ENCODE measurements at regions not wholly inside any gene's neighbourhood (a gene's known extent, or its start where the extent isn't known, plus 50 kb on each side); places are given as distances from the start of the nearest gene placed in this dataset.

DNA sequence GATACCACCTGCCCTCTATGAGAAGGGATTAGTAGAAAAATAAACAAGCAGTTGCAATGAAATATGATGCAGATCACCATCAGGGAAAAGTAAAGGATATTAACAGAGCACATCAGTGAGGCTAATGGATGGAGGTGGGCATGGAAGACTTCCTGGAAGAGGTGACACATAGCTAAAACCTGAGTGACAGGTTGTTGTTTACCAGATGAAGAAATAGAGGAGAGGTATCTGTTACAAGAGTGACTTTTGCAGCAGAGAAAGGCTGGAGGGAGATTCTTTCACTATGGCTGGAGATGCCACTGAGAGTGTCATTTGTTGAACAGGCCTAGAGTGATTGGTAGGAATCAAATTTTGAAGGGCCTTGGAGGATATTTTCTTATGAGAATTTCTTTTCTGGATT is 646.2 kb downstream of the GATA3 start:
- no peak for DNase-seq (ENCODE audit: low read depth)

DNA sequence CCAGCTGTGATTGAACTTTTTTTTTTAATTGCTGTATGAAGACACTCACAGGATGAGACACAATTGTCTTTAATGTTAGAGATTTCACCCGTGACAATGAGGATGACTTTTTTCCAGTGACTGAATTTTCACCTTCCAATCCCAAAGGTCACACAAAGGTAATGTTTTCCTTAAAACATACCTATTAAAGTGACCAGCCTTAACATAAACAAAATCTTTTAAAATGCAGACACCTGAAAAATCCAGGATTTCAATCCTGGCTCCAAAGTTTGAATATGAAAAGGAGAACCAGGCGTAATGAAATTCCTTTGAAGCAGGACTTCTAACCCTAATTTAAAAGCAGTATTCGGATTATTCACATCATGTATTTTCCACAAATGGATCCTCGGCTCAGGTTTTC is 647.7 kb downstream of the GATA3 start:
- DNase-seq (ENCODE audit: low read depth), result no peak

DNA sequence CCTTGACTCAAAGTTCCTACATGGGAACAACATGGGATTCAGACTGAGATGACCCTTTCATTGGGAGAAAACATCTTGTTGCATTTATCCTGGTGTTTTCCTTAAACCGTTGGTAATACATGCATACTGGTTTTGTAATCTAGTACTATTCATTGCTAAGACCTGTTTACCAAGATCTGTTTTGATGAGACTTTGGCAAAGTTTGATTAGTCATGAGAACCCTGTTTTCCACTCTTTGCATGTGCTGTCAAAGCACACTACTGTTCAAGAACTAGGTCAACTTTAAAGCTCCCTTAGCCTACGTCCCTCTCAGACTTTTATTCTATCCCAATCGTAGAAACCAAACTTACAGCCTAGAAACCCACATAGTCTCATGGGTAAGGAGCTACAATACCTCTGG is 650.9 kb downstream of the GATA3 start:
- no peak for DNase-seq (ENCODE audit: low read depth)

DNA sequence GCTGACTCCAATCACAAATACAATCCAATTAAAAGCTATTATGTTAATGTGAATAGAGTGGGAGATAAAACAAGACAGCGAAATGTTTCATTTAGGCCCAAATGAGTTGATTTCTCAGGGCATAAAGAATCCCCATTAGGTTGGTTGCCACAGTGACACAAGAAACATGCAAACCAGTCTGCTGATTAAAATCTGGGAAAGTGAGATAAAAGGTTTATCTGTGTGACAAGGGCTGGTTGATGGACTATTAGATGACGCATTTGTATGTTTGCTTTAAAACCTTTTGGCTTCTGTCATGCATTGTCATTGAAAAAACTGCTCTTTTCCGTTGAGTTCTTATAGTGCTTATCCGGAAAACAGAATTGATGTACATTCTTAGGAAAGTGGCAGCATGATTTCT is 658.2 kb downstream of the GATA3 start:
- DNase-seq (ENCODE audit: low read depth), result no peak

DNA sequence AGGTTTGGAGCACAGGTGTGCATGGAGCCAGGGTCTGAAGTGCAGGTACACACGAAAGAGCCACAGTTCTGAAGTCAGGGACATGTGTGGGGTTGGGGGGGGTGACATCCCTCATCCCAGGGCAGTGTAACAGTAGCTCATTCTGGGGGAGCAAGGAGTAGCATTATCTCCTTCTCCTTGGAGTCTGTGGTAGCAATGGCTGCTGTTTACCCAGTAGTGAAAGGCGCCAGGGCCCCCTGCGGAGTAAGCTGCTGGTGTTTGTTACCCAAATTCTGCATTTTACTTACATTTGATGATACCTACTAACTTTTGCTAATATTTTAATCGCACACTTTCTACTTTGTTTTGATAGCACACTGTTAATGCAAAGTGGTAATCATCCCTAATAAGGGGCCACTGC is 665.5 kb downstream of the GATA3 start:
- no peak for DNase-seq (ENCODE audit: low read depth)

DNA sequence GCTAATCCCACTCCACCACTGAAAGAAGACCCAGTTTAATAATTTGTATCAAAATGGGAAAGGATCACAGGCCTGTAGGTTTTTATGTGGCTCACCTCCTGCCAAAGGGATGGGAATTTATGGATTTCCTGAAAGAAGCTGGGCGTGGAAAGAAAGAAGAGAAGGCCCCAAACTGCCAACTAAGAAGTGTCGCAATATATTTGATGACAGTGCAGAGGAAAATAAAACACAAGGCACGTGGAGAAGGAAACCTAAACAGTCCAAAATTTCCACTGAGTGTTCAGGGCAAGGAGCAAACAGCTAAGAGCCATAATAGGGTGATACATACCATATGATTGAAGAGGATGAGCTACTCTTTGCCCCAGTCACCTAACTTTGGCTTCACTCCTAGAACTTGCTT is 667.2 kb downstream of the GATA3 start:
- no peak for DNase-seq (ENCODE audit: low read depth)

DNA sequence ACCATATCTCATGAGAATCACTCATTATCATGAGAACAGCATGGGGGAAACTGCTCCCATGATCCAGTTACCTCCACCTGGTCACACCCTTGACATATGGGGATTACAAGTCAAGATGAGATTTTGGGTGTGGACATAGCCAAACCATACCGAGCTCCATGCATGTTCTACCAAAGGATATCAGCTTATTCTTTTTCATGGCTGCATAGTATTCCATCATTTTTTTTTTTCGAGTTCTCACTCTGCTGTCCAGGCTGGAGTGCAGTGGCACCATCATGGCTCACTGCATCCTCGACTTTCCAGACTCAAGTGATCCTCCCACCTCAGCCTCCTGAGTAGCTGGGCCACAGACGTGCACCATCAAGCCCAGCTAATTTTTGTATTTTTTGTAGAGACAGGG is 668.3 kb downstream of the GATA3 start:
- DNase-seq (ENCODE audit: low read depth), result no peak

DNA sequence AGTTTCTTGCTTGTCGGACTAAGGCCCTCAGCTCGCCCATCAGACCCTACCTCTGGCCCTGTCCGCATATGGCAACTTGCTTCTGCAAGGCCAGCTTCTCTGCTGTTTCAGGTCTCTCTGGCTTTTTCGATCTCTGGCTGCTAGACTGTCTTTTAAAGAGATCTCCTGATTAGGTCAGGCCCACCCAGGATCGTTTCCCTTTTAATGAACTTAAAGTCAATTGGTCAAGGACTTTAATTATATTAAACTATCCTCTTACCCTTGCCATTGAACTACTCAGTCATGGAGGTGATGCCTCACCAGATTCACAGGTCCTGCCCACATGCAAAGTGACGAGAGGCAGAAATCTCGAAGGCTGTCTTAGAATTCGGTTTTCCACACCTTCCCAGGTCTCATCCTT is 670.9 kb downstream of the GATA3 start:
- DNase-seq (ENCODE audit: low read depth), result no peak

DNA sequence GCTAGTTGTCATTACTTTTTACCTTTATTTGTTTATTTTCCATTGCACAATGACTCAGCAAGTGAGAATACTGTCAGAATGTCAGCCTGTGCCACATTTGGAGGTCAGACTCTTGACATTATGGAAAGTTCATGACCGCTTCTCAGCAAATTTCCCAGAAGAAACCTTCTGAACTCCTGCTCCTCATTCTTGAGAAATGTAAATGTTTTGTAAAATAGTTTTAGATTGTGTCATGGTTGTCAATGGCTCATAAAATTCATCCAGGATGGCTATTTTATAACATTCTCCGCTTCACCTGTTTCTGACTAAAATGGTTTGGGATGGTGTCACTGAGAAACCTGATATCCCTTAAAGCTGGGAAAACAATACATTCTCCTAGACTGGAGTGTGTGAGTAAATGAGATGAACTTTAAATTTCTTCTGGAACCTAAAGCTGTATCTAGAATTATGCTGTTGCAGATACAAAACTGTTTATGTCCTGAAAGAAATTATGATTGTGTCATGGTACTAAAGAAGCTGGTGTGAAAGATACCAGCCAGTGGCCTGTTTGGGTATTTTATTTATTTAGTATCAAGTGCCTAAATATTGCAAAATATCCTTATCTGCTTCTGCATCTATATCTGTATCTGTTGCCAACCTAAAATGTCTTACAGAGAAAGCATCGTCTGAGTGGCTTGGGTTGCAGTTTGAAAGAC is 671.7 kb downstream of the GATA3 start:
- no peak for DNase-seq (ENCODE audit: low read depth)

DNA sequence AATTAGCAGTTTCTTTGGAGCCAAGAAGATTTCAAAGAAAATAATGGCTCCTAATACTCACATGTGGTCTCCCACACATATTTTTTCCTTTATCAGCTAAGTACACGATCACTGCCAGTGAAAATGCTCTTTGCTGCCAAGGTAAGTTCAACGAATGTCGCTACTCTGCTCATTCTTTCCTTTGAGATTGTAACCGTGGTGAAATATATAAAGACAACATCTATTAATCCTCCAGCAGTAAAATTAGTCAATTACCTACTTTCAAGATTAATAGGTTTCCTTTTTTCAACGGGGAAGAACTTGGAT is 672.2 kb downstream of the GATA3 start:
- no peak for DNase-seq (ENCODE audit: low read depth)

DNA sequence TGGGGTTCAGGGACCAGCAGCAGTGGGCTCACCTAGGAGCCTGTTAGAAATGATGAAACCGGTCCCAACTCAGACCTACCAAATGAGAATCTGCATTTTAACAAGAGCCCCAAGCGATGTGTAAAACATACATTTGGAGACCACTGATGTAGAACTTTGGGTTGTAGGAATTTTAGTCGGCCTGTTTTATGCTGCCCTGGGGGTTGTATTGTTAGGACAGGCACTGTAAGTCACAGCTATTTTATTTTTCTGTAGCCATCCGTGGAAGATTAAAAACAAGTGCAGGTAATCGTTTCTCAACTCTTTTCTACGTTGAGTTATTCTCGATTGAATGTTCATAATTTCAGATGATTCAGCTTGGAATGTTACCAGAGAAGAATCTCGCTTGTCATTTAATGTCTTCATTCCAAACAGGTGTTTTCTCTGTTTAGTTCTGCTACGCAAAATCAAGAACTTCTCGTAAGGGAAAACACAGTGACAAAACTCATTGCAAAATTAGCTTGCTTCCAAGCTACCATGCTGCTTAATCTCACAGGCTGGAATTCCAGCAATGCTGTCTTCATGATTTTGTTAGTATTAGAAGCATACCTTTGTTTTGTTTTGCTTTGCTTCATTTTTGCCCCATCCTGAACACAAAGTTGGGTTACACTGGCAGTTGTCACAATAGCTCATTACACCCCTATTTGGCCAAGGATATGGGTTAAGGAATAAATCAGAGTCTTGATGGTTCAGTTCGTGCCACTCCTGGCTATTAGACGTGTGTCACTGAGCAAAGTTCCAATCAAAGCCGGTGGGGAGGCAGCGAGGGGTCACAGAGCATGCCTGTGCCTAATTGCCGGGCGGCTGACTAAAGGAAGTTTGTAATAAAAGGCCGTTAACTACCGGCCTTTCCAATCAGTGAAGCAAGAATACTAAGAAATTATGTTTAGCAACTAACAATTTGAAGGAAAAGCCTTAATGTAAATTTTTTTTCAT is 676.9 kb downstream of the GATA3 start:
- no peak for DNase-seq (ENCODE audit: low read depth)

DNA sequence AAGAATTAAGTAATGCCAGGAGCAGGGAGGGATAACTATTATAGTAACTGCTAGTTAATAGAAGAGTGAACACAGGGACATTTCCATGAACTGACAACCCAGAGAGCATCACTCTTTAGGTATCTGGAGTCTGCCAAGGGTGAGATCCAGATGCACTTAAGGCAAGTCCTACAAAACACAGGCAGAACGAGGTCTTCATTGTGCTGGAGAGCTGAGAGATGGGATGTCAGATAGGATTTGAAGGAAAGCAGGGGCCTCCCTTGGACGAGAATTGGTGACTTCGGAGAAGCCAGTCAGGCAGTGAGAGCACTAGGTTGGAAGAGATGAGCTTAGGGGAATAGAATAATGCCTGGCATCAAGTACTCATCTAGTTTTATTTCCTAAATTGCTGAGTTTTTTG is 684.5 kb downstream of the GATA3 start:
- no peak for DNase-seq (ENCODE audit: low read depth)

DNA sequence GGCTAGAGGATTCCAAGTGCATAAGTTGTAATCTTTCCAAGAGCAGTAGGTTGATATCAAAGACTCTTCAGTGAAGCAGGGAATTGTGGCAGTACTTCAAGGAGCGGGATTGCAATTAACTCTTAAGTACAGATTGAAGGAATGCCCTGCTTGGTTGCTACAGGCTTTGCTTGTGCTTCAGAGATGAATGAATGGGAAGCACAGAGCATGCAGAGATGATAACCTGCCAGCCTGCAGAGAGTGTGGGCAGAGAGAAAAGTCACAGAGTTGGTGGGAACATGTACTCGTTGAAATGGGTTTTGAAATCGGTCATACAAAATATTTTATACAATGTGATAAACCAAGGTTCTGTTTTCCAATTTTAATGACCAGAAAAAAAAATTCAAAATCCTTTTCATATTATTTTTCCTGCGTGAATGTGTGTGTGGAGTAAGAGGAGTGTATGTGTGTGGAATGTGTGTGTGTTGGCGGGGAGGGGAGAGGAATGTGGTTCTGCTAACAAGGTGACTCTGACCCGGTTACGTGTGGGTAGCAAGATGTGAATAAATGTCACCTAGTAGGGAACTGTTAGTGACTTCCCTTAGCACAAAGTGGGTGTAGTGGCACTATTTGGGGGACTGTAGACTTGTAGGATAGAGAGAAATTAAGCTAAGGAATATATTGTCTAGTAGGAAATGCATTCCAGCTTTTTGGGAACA is 697.8 kb downstream of the GATA3 start:
- no peak for DNase-seq (ENCODE audit: low read depth)

DNA sequence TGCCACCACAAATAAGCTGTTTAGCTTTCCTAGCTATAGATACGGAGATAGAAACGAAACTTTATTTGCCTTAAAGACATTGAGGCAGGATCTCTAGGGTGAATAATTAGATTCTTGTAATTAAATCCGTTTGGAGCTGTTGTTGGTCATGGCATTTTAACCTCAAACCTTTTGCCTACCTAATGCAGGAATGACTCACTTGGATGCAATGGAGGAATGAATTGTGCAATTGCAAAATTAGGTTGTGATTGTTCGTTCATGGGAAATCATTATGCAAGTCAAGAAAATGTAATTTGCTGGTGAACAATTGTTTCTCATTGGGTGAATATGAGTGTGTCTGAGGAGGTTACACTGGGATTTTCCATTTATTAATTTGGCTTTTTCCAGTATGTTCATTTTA is 703.5 kb downstream of the GATA3 start:
- DNase-seq (ENCODE audit: low read depth), result no peak

DNA sequence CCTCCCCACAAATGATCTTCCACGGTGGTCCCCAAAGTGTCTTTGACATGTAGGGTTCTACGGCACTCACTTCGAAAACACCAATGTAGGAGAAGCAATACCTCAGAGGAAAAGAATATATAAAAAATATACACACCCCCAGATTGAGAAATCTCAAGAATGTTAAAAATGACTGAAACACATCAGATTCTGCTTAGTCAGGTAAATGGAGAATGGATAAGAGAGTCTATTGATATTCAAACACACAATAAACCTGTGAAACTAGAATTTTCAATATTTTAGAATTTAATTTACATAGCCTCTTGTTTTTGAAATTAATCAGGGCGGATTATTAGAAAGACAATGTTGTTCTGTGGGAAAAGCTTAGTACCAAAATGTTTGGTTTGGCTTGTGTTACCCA is 712.4 kb downstream of the GATA3 start:
- DNase-seq (ENCODE audit: low read depth), result no peak

DNA sequence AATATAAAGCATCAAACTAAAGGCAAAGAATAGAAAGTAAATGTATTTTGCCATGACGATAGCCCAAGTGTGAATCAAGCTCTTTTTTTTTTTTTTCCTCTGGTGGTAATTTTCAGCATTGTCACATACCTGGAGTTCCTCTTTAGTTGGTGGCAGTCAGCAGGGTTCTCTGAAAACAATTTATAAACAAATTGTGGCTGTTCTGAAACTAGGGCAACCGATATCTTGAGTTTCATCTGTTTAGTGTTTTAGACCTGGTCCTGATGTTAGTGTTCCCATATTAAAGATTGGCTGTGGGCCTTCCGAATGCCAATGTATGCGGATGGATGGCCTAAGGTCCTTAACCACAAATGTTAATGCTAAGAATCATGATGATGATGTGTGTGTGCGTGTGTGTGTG is 713.1 kb downstream of the GATA3 start:
- DNase-seq (ENCODE audit: low read depth), result no peak

DNA sequence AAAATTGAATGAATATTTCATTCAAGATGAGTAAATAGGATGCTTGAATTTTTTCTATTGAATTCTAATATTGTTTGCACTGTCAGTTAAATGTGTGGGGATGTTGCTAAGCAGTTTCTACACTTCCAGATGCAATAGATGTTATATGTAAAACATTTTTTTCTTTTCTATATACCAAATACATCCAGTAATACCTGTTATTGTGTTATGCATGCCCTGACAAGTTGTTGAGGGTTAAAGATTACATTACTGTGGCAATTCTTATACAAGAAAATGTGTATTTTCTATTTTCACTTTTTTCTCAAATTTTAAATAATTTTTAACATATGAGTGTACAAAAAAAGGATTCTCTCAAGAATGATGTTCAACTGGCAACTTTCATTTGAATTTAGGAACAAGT is 713.9 kb downstream of the GATA3 start:
- DNase-seq (ENCODE audit: low read depth), result no peak

DNA sequence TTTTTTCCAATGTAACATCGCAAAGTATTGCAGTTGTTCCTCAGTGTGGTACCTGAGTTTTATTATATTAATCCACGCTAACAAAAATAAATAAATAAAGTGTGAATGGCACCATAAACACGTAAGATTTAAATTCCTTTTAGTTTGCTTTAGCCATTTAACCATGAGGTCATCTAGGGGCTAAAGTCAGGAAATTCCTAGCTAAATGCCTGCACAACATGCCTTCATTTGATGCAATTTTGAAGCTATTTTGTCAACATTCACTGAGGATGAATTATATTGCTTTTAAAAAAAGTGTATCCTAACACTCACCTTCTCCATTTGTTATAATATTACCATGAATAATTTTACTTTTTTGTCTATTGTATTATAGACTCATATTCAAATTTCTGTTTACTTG is 714.4 kb downstream of the GATA3 start:
- no peak for DNase-seq (ENCODE audit: low read depth)

DNA sequence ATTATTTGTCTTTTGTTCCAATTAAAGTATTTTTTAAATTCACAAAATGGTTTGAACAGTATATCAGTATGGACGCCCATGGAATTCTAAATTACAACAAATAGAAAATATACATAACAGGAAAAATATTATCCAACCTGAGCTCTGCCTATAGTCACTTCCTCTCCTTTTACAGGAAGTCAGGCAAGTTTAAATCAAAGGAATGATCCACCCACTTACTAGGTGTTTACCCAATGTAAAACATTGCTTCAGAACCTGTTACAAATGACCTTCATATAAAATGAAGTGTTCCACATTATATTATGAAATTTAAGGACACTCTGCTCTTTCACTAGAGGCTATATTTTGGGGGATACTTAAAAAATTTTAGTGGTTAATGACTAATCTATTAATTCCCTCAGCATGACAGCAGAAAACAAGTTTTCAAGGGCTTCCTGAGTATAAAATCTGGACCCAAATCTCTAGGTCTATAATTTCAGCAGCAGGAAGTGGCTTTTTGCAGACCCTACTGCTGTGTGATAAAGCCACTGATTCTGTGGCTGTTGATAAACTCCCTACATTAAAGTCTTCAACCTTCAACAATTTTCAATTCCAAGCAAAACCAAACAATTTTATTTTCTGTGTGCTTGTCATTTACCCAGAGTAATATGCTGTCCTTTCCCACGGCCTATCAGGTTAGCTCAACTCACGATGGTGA is 722.6 kb downstream of the GATA3 start:
- DNase-seq (ENCODE audit: low read depth), result no peak

DNA sequence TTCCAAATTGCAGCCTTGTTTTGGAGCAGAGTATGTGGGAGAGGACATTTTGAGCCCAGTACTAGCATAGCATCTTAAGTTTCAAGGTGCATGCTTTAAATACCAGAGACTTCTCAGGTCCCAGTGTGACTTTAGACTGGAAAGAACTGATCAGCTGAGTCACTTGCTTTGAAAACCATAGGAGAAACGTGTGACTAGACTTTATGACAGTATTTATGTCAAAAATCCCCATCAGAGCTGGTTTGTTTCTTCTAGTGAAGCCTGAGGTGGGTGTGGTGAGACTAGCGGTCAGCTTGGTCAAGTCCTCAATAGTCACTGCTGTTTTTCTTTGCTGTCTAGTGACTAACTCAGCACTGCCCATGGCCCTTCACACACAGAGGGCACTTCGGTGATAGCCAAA is 724.2 kb downstream of the GATA3 start:
- DNase-seq (ENCODE audit: low read depth), result no peak

DNA sequence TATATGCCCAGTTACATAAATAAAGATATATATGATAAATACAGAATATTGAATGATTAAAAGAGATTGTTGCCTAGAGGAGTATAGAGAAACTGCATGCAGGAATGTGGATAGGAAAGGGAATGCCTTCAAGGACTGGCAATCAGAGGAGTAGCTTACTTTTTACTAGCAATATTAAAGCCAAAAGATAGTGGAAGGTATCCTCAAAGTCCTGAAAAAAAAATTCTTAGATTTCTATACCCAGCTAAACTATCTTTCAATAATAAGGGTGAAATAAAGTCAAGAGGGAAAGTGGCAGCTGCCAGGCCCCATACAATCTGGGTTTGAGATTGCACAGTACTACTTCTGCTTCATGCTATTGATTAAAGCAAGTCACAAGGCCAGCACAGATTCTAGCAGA is 733.2 kb downstream of the GATA3 start:
- no peak for DNase-seq (ENCODE audit: low read depth)

DNA sequence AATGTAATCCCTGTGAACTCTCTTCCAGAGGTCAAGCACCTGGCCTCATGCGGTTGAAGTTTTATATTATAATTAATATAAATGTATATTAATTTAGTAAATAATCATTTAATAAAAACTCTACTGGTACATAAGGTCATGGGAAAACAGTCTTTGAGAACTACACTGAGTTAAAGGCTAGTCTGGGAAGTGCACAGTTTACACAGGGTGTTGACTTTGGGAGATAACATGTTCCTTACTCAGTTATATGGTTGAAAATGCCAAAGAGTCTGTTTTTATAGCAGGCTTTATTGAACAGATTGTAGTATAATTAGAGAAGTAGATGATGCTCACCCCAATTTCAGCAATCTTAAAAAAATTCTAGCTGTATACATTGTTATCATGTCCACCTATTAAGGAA is 735.9 kb downstream of the GATA3 start:
- DNase-seq (ENCODE audit: low read depth), result no peak

DNA sequence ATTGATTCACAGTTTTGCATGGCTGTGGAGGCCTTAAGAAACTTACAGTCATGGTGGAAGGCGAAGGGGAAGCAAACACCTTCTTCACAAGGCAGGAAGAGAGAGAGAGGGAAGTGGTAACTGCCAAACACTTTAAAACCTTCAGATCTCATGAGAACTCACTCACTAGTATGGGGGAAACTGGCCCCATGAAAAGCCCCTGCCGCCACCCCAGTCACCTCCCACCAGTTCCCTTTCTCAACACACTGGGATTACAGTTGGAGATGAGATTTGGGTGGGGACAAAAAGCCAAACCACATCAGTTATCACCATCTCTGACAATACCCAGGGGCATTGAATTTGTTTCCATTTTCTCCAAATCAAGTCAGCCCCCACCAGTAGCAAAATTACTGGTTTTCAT is 740.4 kb downstream of the GATA3 start:
- no peak for DNase-seq (ENCODE audit: low read depth)
